Neural progenitor cell (in vitro differentiated cells): ENCODE measurements at regions not wholly inside any gene's neighbourhood (a gene's known extent, or its start where the extent isn't known, plus 50 kb on each side); places are given as distances from the start of the nearest gene placed in this dataset.

Source experiments
- DNase-seq: peaks from one replicate; pipeline ENCODE4 v3.0.0-alpha.2; 2016; ENCODE audit warnings: low spot score
- H2AFZ ChIP-seq: fragments of 200-600 bp; sonication (generic); replicated peaks from 2 replicates; pipeline ENCODE4 v1.6.1; 2016; ENCODE audit warnings: antibody characterized with exemption
- H3F3A ChIP-seq: fragments of 200-600 bp; sonication (generic); 2 replicates; pipeline ENCODE4 v1.6.1; 2016; ENCODE audit warnings: antibody characterized with exemption, low read depth
- H3K27ac ChIP-seq: fragments of 200-600 bp; sonication (generic); 2 replicates; pipeline ENCODE4 v1.5.1; 2016; ENCODE audit warnings: mild to moderate bottlenecking
- H3K27me3 ChIP-seq: fragments of 200-600 bp; sonication (generic); 2 replicates; pipeline ENCODE4 v1.6.1; 2016; ENCODE audit warnings: mild to moderate bottlenecking, moderate library complexity
- H3K36me3 ChIP-seq: fragments of 200-600 bp; sonication (generic); 2 replicates; pipeline ENCODE4 v1.5.1; 2016
- H3K4me1 ChIP-seq: fragments of 200-600 bp; sonication (generic); 2 replicates; pipeline ENCODE4 v1.6.1; 2016; ENCODE audit warnings: mixed run types
- H3K4me2 ChIP-seq: fragments of 200-600 bp; sonication (generic); 2 replicates; pipeline ENCODE4 v1.6.1; 2016
- H3K4me3 ChIP-seq: fragments of 200-600 bp; sonication (generic); 2 replicates; pipeline ENCODE4 v1.5.1; 2016
- H3K79me2 ChIP-seq: fragments of 200-600 bp; sonication (generic); 2 replicates; pipeline ENCODE4 v1.6.1; 2016; ENCODE audit warnings: low read depth
- H3K9ac ChIP-seq: fragments of 200-600 bp; sonication (generic); 2 replicates; pipeline ENCODE4 v1.6.1; 2016
- H3K9me3 ChIP-seq: fragments of 200-600 bp; sonication (generic); 2 replicates; pipeline ENCODE4 v1.5.1; 2016; ENCODE audit warnings: low read depth
- H4K20me1 ChIP-seq: fragments of 200-600 bp; sonication (generic); 2 replicates; pipeline ENCODE4 v1.6.1; 2016; ENCODE audit warnings: low read depth
- H3K27ac Mint-ChIP-seq: 3 replicates; pipeline ENCODE4 v1.8.0; 2021; ENCODE audit warnings: mixed read lengths
- H3K27me3 Mint-ChIP-seq: 2 replicates; pipeline ENCODE4 v1.8.0; 2022; ENCODE audit warnings: low read depth, mild to moderate bottlenecking, inconsistent platforms, moderate library complexity, mixed read lengths; ENCODE audit not compliant: insufficient read depth
- H3K36me3 Mint-ChIP-seq: 3 replicates; pipeline ENCODE4 v1.8.0; 2021; ENCODE audit warnings: mixed read lengths
- H3K4me1 Mint-ChIP-seq: 3 replicates; pipeline ENCODE4 v1.8.0; 2021; ENCODE audit warnings: mixed read lengths
- H3K4me3 Mint-ChIP-seq: 3 replicates; pipeline ENCODE4 v1.8.0; 2021; ENCODE audit warnings: mild to moderate bottlenecking, moderate library complexity, mixed read lengths
- H3K9me3 Mint-ChIP-seq: 3 replicates; pipeline ENCODE4 v1.8.0; 2020; ENCODE audit warnings: mixed read lengths
- EZH2 ChIP-seq: fragments of 200-600 bp; sonication (generic); IDR thresholded peaks from 2 replicates; pipeline ENCODE4 v1.6.1; 2017; ENCODE audit warnings: antibody characterized with exemption, mild to moderate bottlenecking, moderate library complexity
- EZH2phosphoT487 ChIP-seq: fragments of 200-600 bp; sonication (generic); IDR thresholded peaks from 2 replicates; pipeline ENCODE4 v1.6.1; 2017; ENCODE audit warnings: antibody characterized with exemption
- TF ChIP-seq, protein P1 (sequence below): fragments of 200-600 bp; sonication (generic); IDR thresholded peaks from 2 replicates; pipeline ENCODE4 v1.5.1; 2017; ENCODE audit warnings: antibody characterized with exemption, mild to moderate bottlenecking

DNA sequence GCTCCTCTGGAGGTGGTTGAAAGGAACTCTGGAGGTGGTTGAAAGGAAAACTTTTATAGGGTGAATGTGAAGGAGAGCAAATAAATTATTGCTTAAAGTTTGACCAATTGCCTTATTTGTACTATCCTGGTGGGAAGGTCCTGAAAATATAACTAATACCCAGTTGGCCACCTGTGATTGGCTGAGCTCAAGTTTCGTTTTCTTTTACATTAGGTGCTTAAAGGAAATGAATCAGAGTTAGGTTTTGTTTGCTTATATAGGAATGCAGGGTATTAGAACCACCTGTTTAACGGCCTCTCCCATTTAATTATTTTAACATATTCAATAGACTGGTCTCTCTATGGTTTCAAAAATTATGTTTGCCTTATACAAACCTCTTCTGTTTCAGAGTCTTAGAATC, 497.6 kb downstream of the PRR32 start:
- no peak overlapping the region for H2AFZ ChIP-seq
- H3K4me1 Mint-ChIP-seq: no peaks in the 10 kb centered on the region
- no peaks in the 10 kb centered on the region for H3K27me3 Mint-ChIP-seq
- H3F3A ChIP-seq: no peaks in the 10 kb centered on the region
- no peaks in the 10 kb centered on the region for H3K79me2 ChIP-seq
- H3K27ac ChIP-seq: no peak overlapping the region
- H3K4me1 ChIP-seq: no peaks in the 10 kb centered on the region
- no peaks in the 10 kb centered on the region for H3K27me3 ChIP-seq
- TF ChIP-seq EZH2phosphoT487: no peak
- TF ChIP-seq, protein P1, sequence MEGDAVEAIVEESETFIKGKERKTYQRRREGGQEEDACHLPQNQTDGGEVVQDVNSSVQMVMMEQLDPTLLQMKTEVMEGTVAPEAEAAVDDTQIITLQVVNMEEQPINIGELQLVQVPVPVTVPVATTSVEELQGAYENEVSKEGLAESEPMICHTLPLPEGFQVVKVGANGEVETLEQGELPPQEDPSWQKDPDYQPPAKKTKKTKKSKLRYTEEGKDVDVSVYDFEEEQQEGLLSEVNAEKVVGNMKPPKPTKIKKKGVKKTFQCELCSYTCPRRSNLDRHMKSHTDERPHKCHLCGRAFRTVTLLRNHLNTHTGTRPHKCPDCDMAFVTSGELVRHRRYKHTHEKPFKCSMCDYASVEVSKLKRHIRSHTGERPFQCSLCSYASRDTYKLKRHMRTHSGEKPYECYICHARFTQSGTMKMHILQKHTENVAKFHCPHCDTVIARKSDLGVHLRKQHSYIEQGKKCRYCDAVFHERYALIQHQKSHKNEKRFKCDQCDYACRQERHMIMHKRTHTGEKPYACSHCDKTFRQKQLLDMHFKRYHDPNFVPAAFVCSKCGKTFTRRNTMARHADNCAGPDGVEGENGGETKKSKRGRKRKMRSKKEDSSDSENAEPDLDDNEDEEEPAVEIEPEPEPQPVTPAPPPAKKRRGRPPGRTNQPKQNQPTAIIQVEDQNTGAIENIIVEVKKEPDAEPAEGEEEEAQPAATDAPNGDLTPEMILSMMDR: no peak
- TF ChIP-seq EZH2: no peak
- H3K27ac Mint-ChIP-seq: no peak overlapping the region
- no peaks in the 10 kb centered on the region for H3K36me3 Mint-ChIP-seq
- no peak for DNase-seq
- no peak overlapping the region for H3K4me2 ChIP-seq
- no peaks in the 10 kb centered on the region for H3K36me3 ChIP-seq
- no peaks in the 10 kb centered on the region for H3K9me3 Mint-ChIP-seq
- no peaks in the 10 kb centered on the region for H3K9me3 ChIP-seq
- H4K20me1 ChIP-seq: no peaks in the 10 kb centered on the region
- no peak overlapping the region for H3K9ac ChIP-seq
- H3K4me3 Mint-ChIP-seq: no peak overlapping the region
- no peak overlapping the region for H3K4me3 ChIP-seq

- Histone ChIP-seq H4K20me1 (no peaks in the 10 kb centered on the region), H3K4me3 (no peak overlapping the region), H3K27me3 (no peaks in the 10 kb centered on the region), H2AFZ (no peak overlapping the region), H3K4me2 (no peak overlapping the region), H3K36me3 (no peaks in the 10 kb centered on the region), H3K9me3 (peaks cover under 1% of the 10 kb centered on the region), H3K4me1 (no peaks in the 10 kb centered on the region), H3K27ac (no peak overlapping the region), H3F3A (no peaks in the 10 kb centered on the region), H3K9ac (no peak overlapping the region), H3K79me2 (no peaks in the 10 kb centered on the region)
- Mint-ChIP-seq H3K27me3 (no peaks in the 10 kb centered on the region), H3K9me3 (peaks cover 3% of the 10 kb centered on the region), H3K27ac (no peak overlapping the region), H3K4me1 (peaks cover 3% of the 10 kb centered on the region), H3K4me3 (no peak overlapping the region), H3K36me3 (no peaks in the 10 kb centered on the region)
- DNase-seq: no peak
- TF ChIP-seq EZH2phosphoT487 (no peak), EZH2 (no peak)
- TF ChIP-seq, protein P1: no peak
Measured at GRCh38 chrX:127324128-127324527, 504.6 kb downstream of the PRR32 start.
